ENCODE measurements at regions not wholly inside any gene's neighbourhood (a gene's known extent, or its start where the extent isn't known, plus 50 kb on each side); places are given as distances from the start of the nearest gene placed in this dataset.
A peak's percentile ranks its signal among the peaks of the same experiment; 100 is the strongest.

DNA sequence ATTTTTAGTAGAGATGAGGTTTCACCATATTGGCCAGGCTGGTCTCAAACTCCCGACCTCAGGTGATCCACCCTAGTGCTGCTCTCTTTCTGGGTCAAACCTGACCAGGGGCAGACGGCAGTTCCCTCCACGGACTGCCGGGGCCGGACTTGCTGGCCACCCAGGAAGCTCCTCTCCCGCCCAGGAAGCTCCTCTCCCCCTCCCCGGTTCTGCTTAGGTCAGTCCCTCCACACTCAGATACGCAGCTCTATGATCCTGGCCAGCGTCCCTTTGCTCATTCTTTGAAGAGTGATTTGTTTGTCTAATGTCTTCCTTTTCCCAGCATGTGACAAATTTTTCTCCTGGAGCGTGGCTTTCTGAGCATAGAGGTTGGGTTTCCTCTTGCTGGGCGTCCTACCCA, 125.3 kb upstream of the B3GAT1 start:
- H3K79me1 ChIP-seq (ENCODE audit: low read depth, low read length) = no peaks in the 10 kb centered on the region
- no peak overlapping the region for H3K4ac ChIP-seq (replicated peaks; ENCODE audit: insufficient read length, low read depth, low read length)
- H4K20me1 ChIP-seq (replicated peaks in 1 of 2; ENCODE audit: control insufficient read depth in 1 of 2, insufficient read depth in 2 of 2, low read length in 2 of 2) = no peaks in the 10 kb centered on the region
- no peaks in the 10 kb centered on the region for H3K36me3 ChIP-seq (ENCODE audit: control insufficient read depth in 2 of 4, insufficient read depth in 4 of 4, low read length in 3 of 4)
- H2BK5ac ChIP-seq (ENCODE audit: low read depth, low read length) = no peak overlapping the region
- H2BK20ac ChIP-seq (ENCODE audit: low read length) = no peak overlapping the region
- H3K4me1 ChIP-seq (replicated peaks in 1 of 4; ENCODE audit: control insufficient read depth in 3 of 4, insufficient read depth in 4 of 4, low read length in 3 of 4) = no peaks in the 10 kb centered on the region; a peak in 1 of 7 replicates
- no peak overlapping the region for H4K5ac ChIP-seq (ENCODE audit: insufficient read length, low read depth, low read length)
- H4K91ac ChIP-seq (replicated peaks; ENCODE audit: insufficient read length, low read length) = no peak overlapping the region
- H3K27ac ChIP-seq (ENCODE audit: low read depth, low read length) = no peak overlapping the region
- no peak overlapping the region for H3K14ac ChIP-seq (ENCODE audit: insufficient read length)
- H2BK120ac ChIP-seq (replicated peaks; ENCODE audit: low read depth, low read length) = no peak overlapping the region
- H3K23me2 ChIP-seq (ENCODE audit: low read depth, low read length) = no peaks in the 10 kb centered on the region
- no peak overlapping the region for H4K8ac ChIP-seq (ENCODE audit: extremely low read depth, insufficient read depth, low read length)
- WGBS, 2 experiments (ENCODE audit: extremely low coverage in 1 of 2, insufficient coverage in 1 of 2, insufficient read length in 1 of 2, insufficient replicate concordance in 2 of 2, low coverage in 1 of 2, low lambda C conversion rate in 2 of 2, missing lambda C conversion rate in 1 of 2) = 84% methylated on average over 7 of the region's 11 CpGs; no CpG with 5 or more reads in 1 of the 2 experiments
- FAIRE-seq (no peak), DNase-seq (ENCODE audit: low read depth in 1 of 2, low spot score in 2 of 2) (peak in 1 of 2 experiments; percentile 31)
- no peak overlapping the region for H3K23ac ChIP-seq (ENCODE audit: insufficient read length)
- H2BK12ac ChIP-seq (ENCODE audit: low read depth, low read length) = no peak overlapping the region
- no peak overlapping the region for H3K56ac ChIP-seq (replicated peaks; ENCODE audit: insufficient read length, low read depth, low read length)
- H2BK15ac ChIP-seq (ENCODE audit: low read length) = no peak overlapping the region
- H2AFZ ChIP-seq (ENCODE audit: low read length) = no peak overlapping the region
- no peak overlapping the region for H3K9ac ChIP-seq (replicated peaks in 1 of 4; ENCODE audit: extremely low read depth in 1 of 4, low read depth in 3 of 4, low read length in 3 of 4)
- H3K4me3 ChIP-seq (ENCODE audit: extremely low read depth in 1 of 4, insufficient read depth in 2 of 4, low read depth in 3 of 4, low read length in 4 of 4) = no peak overlapping the region
- POLR2A ChIA-PET (ENCODE audit: partially characterized antibody) = no interaction called here
- CTCF ChIA-PET (ENCODE audit: partially characterized antibody) = interaction anchor here (0.9 kb wide), 1 partner anchor 8 kb away, joined by 4 read pairs; no protein-coding TSS in a partner anchor
- H2AK5ac ChIP-seq (ENCODE audit: low read depth, low read length) = no peak overlapping the region
- H3K9me3 ChIP-seq (ENCODE audit: insufficient read depth in 2 of 2, low read depth in 1 of 2, low read length in 1 of 2) = no peaks in the 10 kb centered on the region; a peak in 1 of 4 replicates
- H3K18ac ChIP-seq (ENCODE audit: extremely low read depth, low read length) = no peak overlapping the region
- H3K4me2 ChIP-seq (ENCODE audit: insufficient read depth in 1 of 2, low read depth in 2 of 2, low read length in 2 of 2) = no peak overlapping the region
- no peaks in the 10 kb centered on the region for H3K79me2 ChIP-seq (ENCODE audit: control insufficient read depth in 1 of 2, insufficient read depth in 2 of 2, low read length in 2 of 2)
- H3K27me3 ChIP-seq (replicated peaks in 1 of 4; ENCODE audit: control insufficient read depth in 3 of 4, extremely low read depth in 1 of 4, insufficient read depth in 3 of 4, low read length in 3 of 4) = no peaks in the 10 kb centered on the region
- TF ChIP-seq BCL11A (IDR thresholded peaks at IDR 0.05; ENCODE audit: low read depth in 2 of 2, low read length in 2 of 2) (no peak), SRF (IDR thresholded peaks at IDR 0.05; ENCODE audit: low read depth, low read length) (no peak), CEBPB (IDR thresholded peaks at IDR 0.05; ENCODE audit: low read depth, low read length) (no peak), JUN (IDR thresholded peaks at IDR 0.05; ENCODE audit: low read depth, low read length) (no peak), CHD2 (IDR thresholded peaks at IDR 0.05; ENCODE audit: low read length) (no peak), ASH2L (IDR thresholded peaks at IDR 0.05; ENCODE audit: low read length) (no peak)
- TF ChIP-seq, protein P1, sequence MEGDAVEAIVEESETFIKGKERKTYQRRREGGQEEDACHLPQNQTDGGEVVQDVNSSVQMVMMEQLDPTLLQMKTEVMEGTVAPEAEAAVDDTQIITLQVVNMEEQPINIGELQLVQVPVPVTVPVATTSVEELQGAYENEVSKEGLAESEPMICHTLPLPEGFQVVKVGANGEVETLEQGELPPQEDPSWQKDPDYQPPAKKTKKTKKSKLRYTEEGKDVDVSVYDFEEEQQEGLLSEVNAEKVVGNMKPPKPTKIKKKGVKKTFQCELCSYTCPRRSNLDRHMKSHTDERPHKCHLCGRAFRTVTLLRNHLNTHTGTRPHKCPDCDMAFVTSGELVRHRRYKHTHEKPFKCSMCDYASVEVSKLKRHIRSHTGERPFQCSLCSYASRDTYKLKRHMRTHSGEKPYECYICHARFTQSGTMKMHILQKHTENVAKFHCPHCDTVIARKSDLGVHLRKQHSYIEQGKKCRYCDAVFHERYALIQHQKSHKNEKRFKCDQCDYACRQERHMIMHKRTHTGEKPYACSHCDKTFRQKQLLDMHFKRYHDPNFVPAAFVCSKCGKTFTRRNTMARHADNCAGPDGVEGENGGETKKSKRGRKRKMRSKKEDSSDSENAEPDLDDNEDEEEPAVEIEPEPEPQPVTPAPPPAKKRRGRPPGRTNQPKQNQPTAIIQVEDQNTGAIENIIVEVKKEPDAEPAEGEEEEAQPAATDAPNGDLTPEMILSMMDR (IDR thresholded peaks at IDR 0.05; ENCODE audit: control extremely low read depth in 1 of 3, insufficient read depth in 1 of 3, low read depth in 1 of 3, low read length in 3 of 3) = no peak
